Fibroblast of the aortic adventitia (primary cell): ENCODE measurements at regions not wholly inside any gene's neighbourhood (a gene's known extent, or its start where the extent isn't known, plus 50 kb on each side); places are given as distances from the start of the nearest gene placed in this dataset.

Experiments used
- DNase-seq: peaks from one replicate; pipeline ENCODE4 v3.0.0-alpha.2; 2010; ENCODE audit warnings: low read depth
- H3K4me3 ChIP-seq: 2 replicates; pipeline ENCODE4 v1.5.1; 2011; ENCODE audit warnings: low read depth, mild to moderate bottlenecking, control low read depth, low read length, moderate library complexity
- TF ChIP-seq, protein P1 (sequence below): IDR thresholded peaks from 2 replicates; pipeline ENCODE4 v1.5.1; 2011; ENCODE audit warnings: mild to moderate bottlenecking, low read length, control low read depth, inconsistent platforms; ENCODE audit not compliant: insufficient read depth

DNA sequence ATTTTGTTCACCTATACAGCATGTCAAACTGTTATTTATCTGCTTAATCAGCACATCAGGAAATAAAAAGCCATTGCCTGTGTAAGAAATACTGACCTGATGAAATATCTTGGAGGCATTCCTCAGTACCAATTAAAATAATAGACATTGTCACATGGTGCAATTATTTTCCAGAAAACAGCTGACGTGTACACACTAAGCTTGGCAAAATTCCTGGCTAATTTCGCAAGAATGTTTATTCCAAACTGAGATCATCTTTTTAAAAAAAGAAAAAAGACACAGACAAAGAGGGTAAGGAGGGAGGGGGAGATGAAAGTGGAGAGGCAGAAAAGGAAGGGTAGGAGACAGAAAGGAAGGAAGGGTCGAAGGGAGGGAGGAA lies 61.9 kb upstream of the NFKB1 start:
- no peak overlapping the region for H3K4me3 ChIP-seq
- TF ChIP-seq, protein P1, sequence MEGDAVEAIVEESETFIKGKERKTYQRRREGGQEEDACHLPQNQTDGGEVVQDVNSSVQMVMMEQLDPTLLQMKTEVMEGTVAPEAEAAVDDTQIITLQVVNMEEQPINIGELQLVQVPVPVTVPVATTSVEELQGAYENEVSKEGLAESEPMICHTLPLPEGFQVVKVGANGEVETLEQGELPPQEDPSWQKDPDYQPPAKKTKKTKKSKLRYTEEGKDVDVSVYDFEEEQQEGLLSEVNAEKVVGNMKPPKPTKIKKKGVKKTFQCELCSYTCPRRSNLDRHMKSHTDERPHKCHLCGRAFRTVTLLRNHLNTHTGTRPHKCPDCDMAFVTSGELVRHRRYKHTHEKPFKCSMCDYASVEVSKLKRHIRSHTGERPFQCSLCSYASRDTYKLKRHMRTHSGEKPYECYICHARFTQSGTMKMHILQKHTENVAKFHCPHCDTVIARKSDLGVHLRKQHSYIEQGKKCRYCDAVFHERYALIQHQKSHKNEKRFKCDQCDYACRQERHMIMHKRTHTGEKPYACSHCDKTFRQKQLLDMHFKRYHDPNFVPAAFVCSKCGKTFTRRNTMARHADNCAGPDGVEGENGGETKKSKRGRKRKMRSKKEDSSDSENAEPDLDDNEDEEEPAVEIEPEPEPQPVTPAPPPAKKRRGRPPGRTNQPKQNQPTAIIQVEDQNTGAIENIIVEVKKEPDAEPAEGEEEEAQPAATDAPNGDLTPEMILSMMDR, result no peak
- peak; percentile 97 for DNase-seq

DNA sequence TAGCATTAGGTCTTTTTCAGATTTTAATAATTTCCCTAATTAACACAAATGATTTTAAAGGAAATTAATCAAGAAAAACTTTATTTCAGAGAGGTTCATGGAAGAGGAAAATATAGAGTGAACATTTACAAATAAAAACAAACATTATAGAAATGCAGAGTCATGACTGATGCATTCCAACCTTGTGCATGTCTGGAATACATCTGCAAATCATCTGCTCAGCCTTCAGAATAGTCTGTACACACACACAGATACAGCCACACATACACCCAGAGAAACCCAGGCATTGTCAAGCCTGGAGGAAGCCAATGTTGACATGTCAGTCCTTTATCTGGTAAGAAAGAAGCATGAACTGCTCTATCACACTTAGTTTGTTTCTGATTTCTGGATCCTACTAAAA lies 61.3 kb upstream of the NFKB1 start:
- H3K4me3 ChIP-seq, result no peak overlapping the region
- TF ChIP-seq, protein P1, result no peak
- DNase-seq, result peak; percentile 86

DNA sequence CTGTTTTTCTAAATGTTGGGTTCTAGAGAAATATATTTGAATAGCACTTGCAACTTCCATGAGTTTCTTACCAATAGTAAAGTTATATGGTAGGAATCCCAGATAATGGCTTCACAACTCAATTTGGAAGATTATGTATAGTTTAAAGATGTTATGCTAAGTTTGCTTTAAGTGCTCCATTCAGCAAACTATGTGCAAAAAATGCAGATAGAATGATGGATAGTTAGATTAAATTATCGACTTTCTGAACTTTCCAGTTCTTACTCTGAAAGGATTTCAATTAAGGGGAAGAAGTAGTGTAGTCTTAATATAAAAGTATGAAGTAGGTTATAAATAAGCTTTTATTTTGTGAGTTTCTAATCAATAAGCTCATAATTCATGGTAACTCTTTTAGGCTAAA lies 60.7 kb upstream of the NFKB1 start:
- TF ChIP-seq, protein P1, result no peak
- no peak for DNase-seq
- no peak overlapping the region for H3K4me3 ChIP-seq

DNA sequence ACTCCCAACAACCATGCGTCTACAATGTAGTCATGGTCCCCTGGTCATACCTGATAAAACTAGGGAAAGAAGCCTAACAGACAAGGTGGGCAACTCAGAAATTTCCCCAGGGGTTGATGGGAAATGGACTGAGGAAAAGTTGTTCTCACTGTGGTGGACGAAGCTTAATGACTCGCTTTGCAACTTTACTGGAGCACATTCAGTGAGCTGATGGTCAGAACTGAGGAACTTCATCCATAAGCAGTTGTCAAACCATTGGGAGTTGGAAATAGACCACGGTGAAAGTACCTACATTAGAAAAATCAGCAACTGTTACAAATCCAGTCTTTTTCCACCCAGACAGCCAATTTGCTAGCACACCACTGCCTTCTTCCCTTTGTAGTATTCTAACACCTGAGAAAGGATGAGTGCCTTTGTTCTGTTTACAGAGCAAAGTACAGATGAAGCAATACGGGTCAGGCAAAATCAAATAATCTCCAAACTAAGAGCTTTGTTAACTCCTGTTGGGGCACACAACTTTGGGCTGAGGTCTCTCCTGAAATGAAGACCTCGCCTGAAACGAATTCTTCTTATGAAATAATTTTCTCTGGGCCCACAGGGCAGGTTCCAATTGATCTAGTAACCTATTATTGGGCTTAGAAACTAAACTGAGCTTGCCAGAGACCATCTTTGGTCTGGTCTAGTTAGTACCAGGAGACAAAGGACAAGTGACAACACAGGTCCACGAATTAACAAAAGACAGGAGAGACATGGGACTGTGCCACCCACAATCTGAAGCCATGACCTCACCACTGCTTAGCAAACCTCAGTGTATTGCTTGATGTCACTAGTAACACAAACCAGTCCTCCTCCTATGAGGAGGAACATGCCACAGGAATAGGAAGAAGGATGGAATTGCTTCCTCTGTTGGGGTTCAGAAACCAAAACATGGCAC lies 58.9 kb upstream of the NFKB1 start:
- TF ChIP-seq, protein P1, result no peak
- no peak for DNase-seq
- no peak overlapping the region for H3K4me3 ChIP-seq

DNA sequence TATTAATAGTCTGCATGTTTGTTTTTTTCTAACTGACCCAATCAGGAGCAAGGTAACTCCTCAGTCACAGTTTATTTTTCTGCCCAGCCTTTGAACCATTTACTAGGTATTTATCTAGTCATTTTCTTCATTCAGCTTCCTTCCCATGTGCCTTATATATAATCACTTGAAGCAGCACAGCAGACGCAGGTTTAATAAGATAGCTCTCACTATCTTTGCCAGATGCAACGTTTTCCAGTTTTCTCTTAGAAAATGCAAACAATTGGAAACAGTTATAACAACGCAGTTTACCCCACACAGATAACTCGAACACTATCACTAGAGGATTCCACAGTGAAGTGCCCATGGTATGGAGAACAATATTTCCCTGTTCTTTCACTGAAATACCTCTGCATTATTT lies 56.4 kb upstream of the NFKB1 start:
- DNase-seq, result no peak
- H3K4me3 ChIP-seq, result no peak overlapping the region
- TF ChIP-seq, protein P1, result no peak

DNA sequence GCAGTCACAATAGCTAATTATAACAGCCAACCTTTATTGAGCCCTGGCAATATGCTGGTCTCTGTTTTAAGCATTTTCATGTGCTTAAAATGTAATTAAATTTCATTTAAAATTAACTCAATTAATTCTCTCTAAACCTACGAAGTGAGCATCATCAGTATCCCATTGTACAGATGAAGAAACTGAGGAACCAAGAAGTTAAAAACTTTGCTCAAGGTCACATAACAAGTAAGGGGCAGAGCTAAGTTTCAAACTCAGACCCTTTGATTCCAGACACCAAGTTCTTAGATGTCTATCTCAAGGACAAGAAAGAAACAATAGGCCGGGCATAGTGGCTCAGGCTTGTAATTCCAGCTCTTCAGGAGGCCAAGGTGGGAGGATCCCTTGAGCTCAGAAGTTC lies 55.9 kb upstream of the NFKB1 start:
- DNase-seq, result no peak
- H3K4me3 ChIP-seq, result no peak overlapping the region
- TF ChIP-seq, protein P1, result no peak

DNA sequence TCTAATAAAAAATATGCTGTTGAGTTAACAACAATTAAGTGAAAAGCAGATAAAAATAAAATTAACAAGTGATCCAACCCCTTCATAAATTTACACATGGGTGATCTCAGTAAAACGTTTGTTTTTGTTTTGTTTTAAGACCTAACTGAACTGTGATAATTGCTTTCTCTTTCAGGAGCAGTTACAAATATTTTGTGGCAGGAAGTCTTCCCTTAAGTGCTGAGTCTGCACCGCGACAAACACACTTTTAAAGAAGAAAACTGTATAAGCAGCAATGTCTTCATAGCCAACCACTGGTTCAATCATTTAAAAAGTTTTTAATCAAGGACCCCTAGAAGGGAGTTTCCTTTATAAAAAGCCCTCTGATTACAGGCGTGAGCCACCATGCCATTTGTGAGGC lies 53.7 kb upstream of the NFKB1 start:
- DNase-seq, result no peak
- no peak overlapping the region for H3K4me3 ChIP-seq
- TF ChIP-seq, protein P1, result no peak
